ENCODE measurements at regions not wholly inside any gene's neighbourhood (a gene's known extent, or its start where the extent isn't known, plus 50 kb on each side); places are given as distances from the start of the nearest gene placed in this dataset.

GRCh38 chr3:34882764-34883163 lies 756.6 kb upstream of the ARPP21 start:
- no peak for TF ChIP-seq POLR2A (IDR thresholded peaks at IDR 0.05; ENCODE audit: extremely low read depth, insufficient read length)
- TF ChIP-seq CTCF (IDR thresholded peaks at IDR 0.05; ENCODE audit: low read depth, low read length) = peak; percentile 24
- TF ChIP-seq, protein P1, sequence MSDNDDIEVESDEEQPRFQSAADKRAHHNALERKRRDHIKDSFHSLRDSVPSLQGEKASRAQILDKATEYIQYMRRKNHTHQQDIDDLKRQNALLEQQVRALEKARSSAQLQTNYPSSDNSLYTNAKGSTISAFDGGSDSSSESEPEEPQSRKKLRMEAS (IDR thresholded peaks at IDR 0.05; ENCODE audit: low read depth, low read length) = no peak
- TF ChIP-seq MYC (IDR thresholded peaks at IDR 0.05; ENCODE audit: low read depth, low read length) = no peak
